Activated naive CD4-positive, alpha-beta T cell treated with anti-CD3 and anti-CD28 coated beads, Interleukin-2, amount 10 ng/mL, durations not matched to agents 7 days and 5 days (primary cell): ENCODE measurements at regions not wholly inside any gene's neighbourhood (a gene's known extent, or its start where the extent isn't known, plus 50 kb on each side); places are given as distances from the start of the nearest gene placed in this dataset.
"Not testable (repeated sequence)": the region's sequence is repeated elsewhere in the genome, so short reads cannot be mapped to it uniquely, and the experiment has no call there.

Source experiments
- CTCF ChIA-PET: fragments of 350-600 bp; sonication (Branson Sonifier 250); formaldehyde crosslinking; loops from one replicate; lab custom pipeline; 2021; ENCODE audit warnings: antibody characterized with exemption; lab: Charles Lee
- DNase-seq: peaks from one replicate; pipeline ENCODE4 v3.0.0-alpha.2; 2020
- H3K27ac Mint-ChIP-seq: one replicate; pipeline ENCODE4 v1.8.0; 2021; ENCODE audit warnings: mild to moderate bottlenecking, moderate library complexity, mixed read lengths
- H3K27me3 Mint-ChIP-seq: one replicate; pipeline ENCODE4 v1.8.0; 2021; ENCODE audit warnings: mild to moderate bottlenecking, mixed read lengths
- H3K36me3 Mint-ChIP-seq: one replicate; pipeline ENCODE4 v1.8.0; 2021; ENCODE audit warnings: mixed read lengths
- H3K4me1 Mint-ChIP-seq: one replicate; pipeline ENCODE4 v1.8.0; 2021; ENCODE audit warnings: mixed read lengths
- H3K4me3 Mint-ChIP-seq: one replicate; pipeline ENCODE4 v1.8.0; 2021; ENCODE audit warnings: mild to moderate bottlenecking, moderate library complexity, mixed read lengths
- H3K9me3 Mint-ChIP-seq: one replicate; pipeline ENCODE4 v1.8.0; 2021; ENCODE audit warnings: mixed read lengths

DNA sequence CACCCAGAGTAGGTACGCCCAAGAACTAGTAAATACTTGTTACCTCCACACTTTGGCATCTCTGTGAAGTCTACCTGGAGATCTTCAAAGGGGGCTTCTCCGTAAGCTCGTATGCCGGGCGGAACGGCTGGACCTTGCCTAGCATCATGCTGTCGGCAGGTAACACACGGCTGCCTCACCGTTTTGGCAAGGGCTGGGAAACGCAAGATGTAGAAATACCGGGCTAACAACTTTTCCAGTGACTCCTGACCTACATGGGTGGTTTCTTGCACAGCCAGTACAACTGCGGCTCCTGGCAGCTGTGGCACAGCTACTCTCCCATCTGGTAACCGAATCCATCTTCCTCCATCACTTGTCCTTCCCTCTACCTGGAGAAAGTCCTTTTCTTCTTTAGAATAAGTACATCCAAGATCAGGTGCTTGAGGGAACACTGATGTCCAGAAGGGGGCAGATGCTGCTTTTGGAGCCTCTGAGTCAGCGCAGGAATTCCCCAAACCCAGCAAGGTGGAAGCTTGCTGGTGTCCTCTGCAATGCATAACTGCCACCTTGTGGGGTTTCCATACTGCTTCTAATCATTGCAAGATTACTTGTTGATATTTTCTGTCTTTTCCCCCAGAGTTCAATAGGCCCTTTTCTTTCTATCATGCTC lies 59.7 kb upstream of the FRG2C start:
- H3K36me3 Mint-ChIP-seq, H3K4me1 Mint-ChIP-seq, H3K9me3 Mint-ChIP-seq, CTCF ChIA-PET, H3K27me3 Mint-ChIP-seq, H3K27ac Mint-ChIP-seq, DNase-seq, H3K4me3 Mint-ChIP-seq: not testable (repeated sequence)

DNA sequence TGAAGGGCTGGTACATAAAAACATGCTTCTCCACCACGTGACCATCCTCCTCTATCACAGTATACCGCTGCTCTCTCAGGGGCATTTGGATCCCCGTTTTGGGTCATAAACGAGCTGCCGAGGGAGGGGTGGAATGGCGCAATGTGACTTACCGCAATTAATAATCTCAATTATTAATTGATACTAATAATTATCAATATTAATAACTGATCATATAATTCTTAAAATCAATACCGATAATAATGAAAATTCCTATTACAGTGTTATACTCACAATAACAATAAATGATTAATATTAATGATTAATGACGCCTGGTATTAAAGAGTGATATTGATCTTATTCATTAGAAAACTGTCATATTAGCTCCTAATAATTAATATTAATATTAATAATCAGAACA lies 56.1 kb upstream of the FRG2C start:
- H3K9me3 Mint-ChIP-seq: peaks cover 26% of the 10 kb centered on the region
- H3K4me3 Mint-ChIP-seq, DNase-seq, H3K4me1 Mint-ChIP-seq, H3K27ac Mint-ChIP-seq, CTCF ChIA-PET, H3K36me3 Mint-ChIP-seq, H3K27me3 Mint-ChIP-seq: not testable (repeated sequence)

DNA sequence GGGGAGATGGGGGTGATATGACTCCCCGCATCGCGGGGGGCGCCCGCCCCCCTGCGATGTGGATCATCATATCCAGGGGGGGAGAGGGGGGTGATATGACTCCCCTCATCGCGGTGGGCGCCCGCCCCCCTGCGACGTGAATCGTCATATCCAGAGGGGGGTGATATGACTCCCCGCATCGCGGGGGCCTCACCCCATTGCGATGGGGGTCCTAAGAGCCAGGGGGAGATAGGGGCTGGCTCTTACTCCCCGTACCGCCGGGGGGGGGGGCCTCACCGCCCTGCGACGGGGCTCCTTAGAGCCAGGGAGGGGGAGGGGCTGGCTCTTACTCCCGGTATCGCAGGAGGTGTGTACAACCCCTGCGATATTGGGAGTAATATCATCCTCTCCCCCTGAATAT lies 54.5 kb upstream of the FRG2C start:
- DNase-seq: peak; percentile 34
- H3K27me3 Mint-ChIP-seq, H3K4me1 Mint-ChIP-seq, H3K27ac Mint-ChIP-seq, H3K36me3 Mint-ChIP-seq, H3K4me3 Mint-ChIP-seq, CTCF ChIA-PET: not testable (repeated sequence)
- H3K9me3 Mint-ChIP-seq: peaks cover 26% of the 10 kb centered on the region

DNA sequence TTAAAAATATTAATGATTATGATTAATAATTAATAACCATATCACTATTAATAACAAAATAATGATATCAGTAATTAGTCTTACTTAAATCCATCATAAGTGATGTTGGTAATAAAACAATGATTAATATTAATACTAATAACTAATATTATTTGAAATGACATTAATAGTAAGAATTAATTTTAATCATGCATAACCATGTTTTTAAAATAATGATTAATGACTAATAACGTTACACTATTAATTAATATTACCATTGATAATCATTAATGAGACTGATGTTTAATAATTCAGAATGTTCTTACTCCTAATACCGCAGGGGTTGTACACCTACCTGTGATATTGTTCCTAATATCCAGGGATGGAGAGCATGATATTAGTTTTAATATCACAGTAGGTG lies 53.4 kb upstream of the FRG2C start:
- CTCF ChIA-PET: no interaction called here
- H3K9me3 Mint-ChIP-seq: peaks cover 26% of the 10 kb centered on the region

DNA sequence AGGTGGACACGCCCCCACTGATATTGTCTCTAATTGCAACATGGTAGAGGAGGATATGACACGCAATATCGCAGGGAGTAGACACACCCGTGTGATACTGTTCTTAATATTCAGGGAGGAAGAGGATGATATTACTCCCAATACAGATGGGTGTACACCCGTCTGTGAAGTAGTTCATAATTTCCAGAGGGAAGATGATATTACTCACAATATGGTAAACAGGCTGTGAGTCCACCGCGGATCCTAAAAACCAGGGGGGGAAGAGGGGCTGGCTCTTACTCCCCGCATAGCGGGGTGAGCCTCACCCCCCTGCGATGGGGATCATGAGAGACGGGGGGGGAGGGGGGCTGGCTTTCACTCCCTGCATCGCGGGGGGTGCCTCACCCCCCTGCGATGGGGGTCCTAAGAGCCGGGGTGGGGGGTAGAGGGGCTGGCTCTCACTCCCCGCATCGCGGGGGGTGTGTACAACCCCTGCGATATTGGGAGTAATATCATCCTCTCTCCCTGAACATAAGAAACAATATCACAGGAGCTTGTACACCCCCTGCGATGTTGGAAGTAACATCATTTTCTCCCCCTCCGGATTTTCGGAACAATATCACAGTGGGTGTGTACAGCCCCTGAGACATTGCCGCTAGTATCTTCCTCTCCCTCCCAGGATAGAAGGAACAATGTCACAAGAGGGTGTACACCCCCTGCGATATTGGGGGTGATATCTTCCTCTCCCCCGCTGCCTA lies 52.2 kb upstream of the FRG2C start:
- H3K36me3 Mint-ChIP-seq, CTCF ChIA-PET, H3K27me3 Mint-ChIP-seq, H3K27ac Mint-ChIP-seq, H3K4me3 Mint-ChIP-seq, H3K4me1 Mint-ChIP-seq: not testable (repeated sequence)
- peaks cover 26% of the 10 kb centered on the region for H3K9me3 Mint-ChIP-seq
- peak; percentile 40 for DNase-seq

More for the DNA sequence above, 53.4 kb upstream of the FRG2C start:
- H3K36me3 Mint-ChIP-seq: no peaks in the 10 kb centered on the region
- no peak overlapping the region for H3K27ac Mint-ChIP-seq
- no peak for DNase-seq
- no peaks in the 10 kb centered on the region for H3K4me1 Mint-ChIP-seq
- H3K27me3 Mint-ChIP-seq: no peaks in the 10 kb centered on the region
- no peak overlapping the region for H3K4me3 Mint-ChIP-seq
